ENCODE measurements at regions not wholly inside any gene's neighbourhood (a gene's known extent, or its start where the extent isn't known, plus 50 kb on each side); places are given as distances from the start of the nearest gene placed in this dataset.

- no peak overlapping the region for H3K4me3 ChIP-seq
- no peak overlapping the region for H3K27ac ChIP-seq
- H3K27me3 ChIP-seq: peaks cover 3% of the 10 kb centered on the region
- H3K4me1 ChIP-seq (ENCODE audit: low read depth): peaks cover 3% of the 10 kb centered on the region
- no peaks in the 10 kb centered on the region for H3K9me3 ChIP-seq (ENCODE audit: low read depth)
- no peak for DNase-seq (ENCODE audit: low read depth in 1 of 2, low spot score in 1 of 2)
- no peaks in the 10 kb centered on the region for H3K36me3 ChIP-seq
- no peak for TF ChIP-seq CTCF (IDR thresholded peaks at IDR 0.05; ENCODE audit: low read depth, low read length)
Measured at GRCh38 chr4:54548831-54549460, 108.8 kb upstream of the KIT start.

- Histone ChIP-seq H3K27ac (no peak overlapping the region), H3K4me3 (no peak overlapping the region), H3K27me3 (no peaks in the 10 kb centered on the region), H3K36me3 (no peaks in the 10 kb centered on the region), H3K4me1 (ENCODE audit: low read depth) (peaks cover 3% of the 10 kb centered on the region), H3K9me3 (ENCODE audit: low read depth) (no peaks in the 10 kb centered on the region)
- no peak for TF ChIP-seq CTCF (IDR thresholded peaks at IDR 0.05; ENCODE audit: low read depth, low read length)
- DNase-seq (ENCODE audit: low read depth in 1 of 2, low spot score in 1 of 2): peak in 1 of 2 donors; percentile 58
Measured at GRCh38 chr4:54550395-54551171, 107.2 kb upstream of the KIT start.

GRCh38 chr4:54553001-54553400 is 104.8 kb upstream of the KIT start:
- Histone ChIP-seq H3K4me1 (ENCODE audit: low read depth) (no peaks in the 10 kb centered on the region), H3K36me3 (no peaks in the 10 kb centered on the region), H3K27me3 (no peaks in the 10 kb centered on the region), H3K9me3 (ENCODE audit: low read depth) (no peaks in the 10 kb centered on the region), H3K27ac (no peak overlapping the region), H3K4me3 (no peak overlapping the region)
- no peak for DNase-seq (ENCODE audit: low read depth in 1 of 2, low spot score in 1 of 2)
- TF ChIP-seq CTCF (IDR thresholded peaks at IDR 0.05; ENCODE audit: low read depth, low read length): no peak

GRCh38 chr4:54554339-54554990 is 103.3 kb upstream of the KIT start:
- Histone ChIP-seq H3K27ac (no peak overlapping the region), H3K27me3 (no peaks in the 10 kb centered on the region), H3K4me1 (ENCODE audit: low read depth) (no peaks in the 10 kb centered on the region), H3K4me3 (no peak overlapping the region), H3K9me3 (ENCODE audit: low read depth) (no peaks in the 10 kb centered on the region), H3K36me3 (no peaks in the 10 kb centered on the region)
- no peak for DNase-seq (ENCODE audit: low read depth in 1 of 2, low spot score in 1 of 2)
- TF ChIP-seq CTCF (IDR thresholded peaks at IDR 0.05; ENCODE audit: low read depth, low read length): no peak

- Histone ChIP-seq H3K4me3 (no peak overlapping the region), H3K27me3 (no peaks in the 10 kb centered on the region), H3K36me3 (no peaks in the 10 kb centered on the region), H3K27ac (no peak overlapping the region), H3K9me3 (ENCODE audit: low read depth) (no peaks in the 10 kb centered on the region), H3K4me1 (ENCODE audit: low read depth) (no peaks in the 10 kb centered on the region)
- DNase-seq (ENCODE audit: low read depth in 1 of 2, low spot score in 1 of 2): no peak
- TF ChIP-seq CTCF (IDR thresholded peaks at IDR 0.05; ENCODE audit: low read depth, low read length): no peak
Measured at GRCh38 chr4:54556051-54556450, 101.7 kb upstream of the KIT start.

Data from cardiac muscle cell (in vitro differentiated cells and primary cell).